ENCODE measurements at regions not wholly inside any gene's neighbourhood (a gene's known extent, or its start where the extent isn't known, plus 50 kb on each side); places are given as distances from the start of the nearest gene placed in this dataset.

DNA sequence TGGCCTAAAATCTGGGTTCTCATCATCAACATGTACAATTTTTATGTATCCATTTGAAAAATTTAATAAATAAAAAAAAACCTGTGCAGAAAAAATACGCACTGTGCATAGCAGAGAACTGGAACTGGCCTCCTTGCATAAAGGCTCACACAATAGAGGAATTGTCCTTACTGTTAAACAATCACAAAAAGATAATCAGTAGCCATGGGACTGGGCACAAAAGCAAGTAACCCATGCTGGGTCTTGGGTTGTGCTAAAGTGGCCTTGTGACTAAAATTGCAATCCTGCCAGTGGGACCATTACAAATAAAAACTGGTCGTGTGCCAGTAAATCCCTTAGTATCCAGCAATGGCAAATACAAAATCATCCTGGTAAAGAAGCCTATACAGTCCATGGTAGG, 1646.6 kb downstream of the MAT2B start:
- no peak for DNase-seq

- no peak for DNase-seq
These were observed 1651.8 kb downstream of the MAT2B start for GRCh38 chr5:165157219-165157618.

DNA sequence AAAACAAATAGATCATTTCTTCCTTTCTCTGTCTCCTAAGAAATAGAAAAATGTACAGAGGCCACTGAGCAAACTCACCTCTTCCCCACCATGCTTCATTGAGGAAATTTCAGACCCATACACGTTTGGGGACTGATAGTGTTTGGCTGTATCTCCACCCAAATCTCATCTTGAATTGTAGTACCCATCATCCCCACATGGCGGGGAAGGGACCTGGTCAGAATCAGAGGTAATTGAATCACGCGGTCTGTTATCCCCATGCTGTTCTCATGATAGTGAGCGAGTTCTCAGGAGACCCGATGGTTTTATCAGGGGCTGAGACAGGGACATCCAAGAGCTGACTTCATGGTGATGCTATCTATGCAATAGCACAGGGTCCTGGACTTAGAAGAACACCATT, 1655.8 kb downstream of the MAT2B start:
- no peak for DNase-seq

DNA sequence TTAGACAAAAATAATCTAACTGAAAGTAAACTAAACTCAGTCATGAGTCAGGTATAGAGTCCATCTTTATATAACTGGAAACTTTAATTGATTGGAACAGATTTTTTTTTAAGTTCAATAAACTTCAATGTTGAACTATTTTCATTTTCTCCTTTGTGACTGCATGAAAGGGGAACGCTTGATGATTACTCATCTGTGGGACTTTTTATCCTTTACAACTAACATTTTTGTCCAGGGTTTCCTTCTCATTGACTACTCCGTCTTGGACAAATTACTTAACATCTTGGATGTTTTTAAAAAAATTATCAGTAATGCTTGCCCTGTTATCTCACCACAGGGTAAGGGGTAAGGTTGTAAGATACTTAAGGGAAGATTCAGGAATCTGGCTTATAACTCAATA, 1658.4 kb downstream of the MAT2B start:
- DNase-seq: no peak

DNA sequence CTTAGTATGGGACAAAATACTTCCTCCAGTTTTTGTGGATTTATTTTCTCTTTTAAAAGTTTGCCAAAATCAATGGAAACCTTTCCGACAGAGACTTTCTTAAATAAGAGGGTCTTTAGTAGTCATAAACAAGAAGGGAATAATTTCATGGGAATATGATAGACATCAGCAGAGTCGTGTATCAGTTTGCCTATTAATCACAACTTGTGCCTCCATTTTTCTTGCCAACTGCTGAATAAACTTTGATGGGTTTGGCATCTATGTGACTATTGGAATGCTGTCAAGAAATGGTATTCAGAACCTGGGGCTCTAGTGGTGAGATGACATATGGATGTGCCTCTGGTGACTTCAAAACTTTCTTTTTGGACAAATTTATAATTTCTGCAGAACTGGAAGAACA, 1668.2 kb downstream of the MAT2B start:
- DNase-seq: no peak

DNA sequence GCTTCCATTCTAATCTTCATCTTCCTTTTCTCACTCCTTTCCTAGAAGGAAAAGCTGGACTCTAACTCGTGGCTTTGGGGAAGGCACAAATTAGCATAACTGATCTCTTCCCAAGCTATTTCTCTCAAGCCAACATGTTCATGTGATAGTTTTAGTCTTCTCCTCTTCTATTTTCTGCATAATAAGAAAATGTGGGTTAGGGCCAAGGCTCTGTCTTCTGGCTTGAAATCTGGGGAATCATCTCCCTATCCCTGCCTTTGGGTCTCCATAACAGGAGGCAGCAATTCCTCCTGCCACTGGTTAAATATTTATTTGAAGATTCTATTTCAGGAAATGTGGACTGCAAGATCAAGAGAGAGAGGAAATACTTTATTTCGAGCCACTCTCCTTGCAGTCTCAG, 1669.6 kb downstream of the MAT2B start:
- DNase-seq: no peak

- DNase-seq: no peak
These were observed 1678.8 kb downstream of the MAT2B start for GRCh38 chr5:165184183-165184582.

GRCh38 chr5:165185716-165186115, 1680.3 kb downstream of the MAT2B start:
- DNase-seq: no peak

GRCh38 chr5:165187815-165188214, 1682.4 kb downstream of the MAT2B start:
- no peak for DNase-seq

GRCh38 chr5:165188556-165189175, 1683.2 kb downstream of the MAT2B start:
- DNase-seq: no peak

- DNase-seq: no peak
These were observed 1691.5 kb downstream of the MAT2B start for GRCh38 chr5:165196961-165197360.

- no peak for DNase-seq
These were observed 1696.0 kb downstream of the MAT2B start for GRCh38 chr5:165201369-165201768.

- no peak for DNase-seq
These were observed 1696.5 kb downstream of the MAT2B start for GRCh38 chr5:165201771-165202518.

- no peak for DNase-seq
These were observed 1697.1 kb downstream of the MAT2B start for GRCh38 chr5:165202519-165202910.

GRCh38 chr5:165209101-165209727, 1703.8 kb downstream of the MAT2B start:
- DNase-seq: no peak

- no peak for DNase-seq
These were observed 1719.1 kb downstream of the MAT2B start for GRCh38 chr5:165224366-165225045.

- no peak for DNase-seq
These were observed 1722.1 kb downstream of the MAT2B start for GRCh38 chr5:165227515-165227914.

GRCh38 chr5:165228184-165228583, 1722.8 kb downstream of the MAT2B start:
- DNase-seq: no peak

DNA sequence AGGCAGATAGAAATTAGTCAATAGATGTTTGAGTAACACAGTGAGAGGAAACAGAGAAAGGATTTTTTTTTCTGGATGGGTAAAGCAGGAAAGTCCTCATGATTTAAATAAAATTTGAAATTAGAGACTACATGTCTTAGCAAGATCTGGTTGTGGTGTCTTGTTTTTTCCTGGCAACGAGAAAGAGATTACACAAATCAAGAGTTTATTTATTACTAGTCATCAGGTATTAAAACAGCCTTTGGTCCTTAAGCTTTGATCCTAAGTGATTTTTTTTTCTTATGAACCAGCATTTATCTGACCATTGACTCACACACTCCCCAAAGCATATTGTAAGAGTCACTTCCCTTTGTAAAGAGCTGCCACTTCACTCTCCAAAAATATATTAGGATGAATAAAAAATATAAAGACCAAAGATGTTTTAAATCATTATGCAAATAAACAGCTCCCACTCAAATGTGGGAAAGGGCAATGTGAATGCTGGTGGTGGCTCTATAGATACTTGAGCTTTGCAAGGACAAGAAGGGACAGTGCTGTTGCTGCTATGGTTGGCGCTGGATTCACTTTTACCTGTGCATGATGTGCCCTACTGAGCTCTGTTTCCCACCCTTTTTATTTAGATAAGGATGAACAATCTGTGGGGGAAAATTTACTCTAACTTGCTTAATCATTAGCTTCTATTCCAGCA, 1726.5 kb downstream of the MAT2B start:
- no peak for DNase-seq

DNA sequence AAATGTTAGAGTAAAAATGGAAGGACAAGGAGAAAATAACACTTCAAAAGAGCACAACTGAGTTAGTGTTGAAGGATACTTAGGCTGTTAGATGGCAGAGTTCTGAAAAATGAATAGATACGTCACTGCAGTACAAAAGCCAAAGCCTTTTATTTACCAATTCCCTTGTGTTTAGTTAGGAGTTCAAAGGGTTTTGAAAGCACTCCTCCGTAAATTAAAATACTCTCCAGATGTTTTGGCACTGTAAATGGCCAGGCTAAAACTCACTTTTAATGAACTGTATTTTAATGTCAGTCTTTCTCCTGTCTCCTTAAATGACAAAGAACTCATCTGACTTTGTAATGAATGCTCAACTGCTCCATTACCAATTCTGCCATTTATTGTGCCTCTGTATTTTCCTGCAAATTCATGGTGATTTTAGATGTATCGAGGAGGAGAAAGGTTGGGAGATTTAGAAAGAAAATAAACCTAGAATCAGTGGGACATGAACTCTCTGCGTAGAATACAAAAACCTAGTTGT, 1727.2 kb downstream of the MAT2B start:
- no peak for DNase-seq

GRCh38 chr5:165241811-165242210, 1736.4 kb downstream of the MAT2B start:
- no peak for DNase-seq

- no peak for DNase-seq
These were observed 1737.2 kb downstream of the MAT2B start for GRCh38 chr5:165242646-165243045.

DNA sequence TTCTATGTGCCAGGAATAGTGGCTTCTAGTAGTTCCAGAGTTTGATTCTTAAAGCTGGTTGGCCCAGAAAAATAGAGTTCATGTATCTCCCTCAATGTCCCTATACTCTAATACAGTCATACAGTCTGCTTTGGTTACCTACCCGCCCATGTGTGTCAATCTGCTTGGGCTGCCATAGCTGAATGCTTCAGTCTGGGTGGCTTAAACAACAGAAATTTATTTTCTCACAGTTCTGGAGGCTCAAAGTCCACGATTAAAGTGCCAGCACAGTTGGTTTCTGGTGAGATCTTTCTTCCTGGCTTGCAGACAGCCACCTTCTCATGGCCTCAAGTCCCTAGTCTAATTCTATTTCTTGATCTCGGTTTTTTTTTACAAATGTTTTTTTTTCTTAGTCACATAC, 1739.0 kb downstream of the MAT2B start:
- no peak for DNase-seq

Measured in stimulated activated CD4-positive, alpha-beta T cell treated with anti-CD3 and anti-CD28 coated beads, Interleukin-2, amount 100 ng/mL, for 48 hours (primary cell).